GM20431 (cell line): ENCODE measurements at regions not wholly inside any gene's neighbourhood (a gene's known extent, or its start where the extent isn't known, plus 50 kb on each side); places are given as distances from the start of the nearest gene placed in this dataset.

Experiments used
- in situ Hi-C: fragments of 300-500 bp; cut with MseI, MboI; formaldehyde crosslinking; loops from one replicate; pipeline ENCODE4 v1.15.0; 2020; ENCODE audit warnings: low sequenced_read_pairs; ENCODE audit not compliant: unreplicated experiment

DNA sequence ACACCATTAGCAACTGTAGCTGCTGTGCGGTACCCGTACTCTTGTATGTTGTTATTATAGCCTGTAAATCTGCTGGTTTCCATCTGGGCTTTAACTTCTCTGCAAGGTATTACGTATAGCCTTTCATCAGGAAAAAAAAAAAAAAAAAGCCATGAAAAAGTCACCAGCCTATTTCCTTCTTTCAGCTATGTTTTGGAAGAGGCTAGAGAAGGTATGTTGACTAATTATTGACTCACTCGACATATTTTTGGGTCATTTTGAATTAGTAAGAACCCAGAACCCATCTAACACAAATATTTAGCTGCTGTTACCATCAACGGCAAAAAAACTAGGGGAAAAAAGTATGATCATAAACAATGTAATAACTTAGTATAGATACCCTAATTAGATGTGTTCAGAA is 1395.6 kb downstream of the SUCLG1 start:
- in situ Hi-C loops = no loop called here

DNA sequence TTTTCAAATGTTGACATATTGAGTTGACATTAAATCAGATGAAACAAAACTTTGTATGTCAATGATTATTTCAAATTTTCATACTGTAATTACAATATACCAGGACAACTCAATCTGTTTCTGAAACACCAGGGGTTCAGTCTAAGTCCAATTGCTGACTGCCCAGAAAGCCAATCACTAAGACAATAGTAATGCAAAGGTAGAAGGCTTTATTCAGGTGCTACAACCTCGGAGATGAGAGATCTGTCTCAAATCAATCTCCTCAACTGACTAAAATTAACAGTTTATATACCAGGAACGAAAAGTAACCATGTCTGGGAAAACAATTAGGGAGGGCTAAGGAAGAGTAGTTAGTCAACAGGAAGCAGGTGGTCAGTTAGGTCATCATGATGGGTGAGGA is 1400.4 kb downstream of the SUCLG1 start:
- in situ Hi-C loops = no loop called here

DNA sequence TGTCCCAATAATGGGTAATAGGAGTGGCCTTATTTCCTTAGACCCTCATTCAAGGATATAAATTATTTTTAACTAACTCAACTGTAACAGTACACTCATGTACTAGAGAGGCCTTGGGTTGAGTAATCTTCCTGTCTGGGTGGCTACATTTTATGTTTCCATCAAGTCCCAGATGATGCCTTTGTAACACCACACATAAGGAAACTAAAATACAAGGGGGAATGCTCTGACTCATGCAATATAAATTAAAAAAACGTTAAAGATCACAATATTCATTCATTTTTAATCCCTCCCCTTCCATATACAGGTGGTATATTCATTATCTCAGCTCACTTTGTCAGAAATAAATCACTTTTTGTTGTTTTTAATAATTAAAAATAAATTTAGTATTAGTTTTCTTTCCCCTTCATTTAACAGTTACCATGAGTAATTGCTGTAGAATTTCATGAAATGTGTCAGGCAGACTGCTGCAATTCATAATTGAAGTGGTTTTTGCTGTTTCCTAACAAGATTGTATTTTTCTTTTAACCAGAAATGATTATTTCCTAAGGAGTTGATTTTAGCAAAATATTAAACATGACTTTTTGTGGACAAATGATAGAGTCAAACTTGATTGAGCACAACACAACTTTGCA is 1403.6 kb downstream of the SUCLG1 start:
- in situ Hi-C loops = no loop called here

DNA sequence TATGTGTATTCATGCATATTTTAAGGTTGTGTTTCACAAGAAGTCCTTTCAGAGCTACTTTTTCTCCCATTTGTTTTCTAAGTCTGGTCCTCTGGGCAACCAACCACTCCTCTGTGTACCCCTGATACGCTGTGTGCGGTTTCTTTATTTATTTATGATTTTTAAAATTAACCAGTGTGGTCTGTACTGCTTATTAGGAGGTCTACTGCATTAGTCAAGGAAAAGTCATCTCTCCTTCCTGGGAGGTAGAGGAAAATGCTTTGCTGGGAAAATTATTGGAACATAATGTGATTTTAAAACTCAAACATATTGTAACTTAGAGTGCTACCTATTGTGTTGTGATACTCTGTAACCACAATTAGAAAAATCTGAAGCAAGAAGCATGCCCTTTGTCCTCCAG is 1404.3 kb downstream of the SUCLG1 start:
- in situ Hi-C loops = no loop called here

DNA sequence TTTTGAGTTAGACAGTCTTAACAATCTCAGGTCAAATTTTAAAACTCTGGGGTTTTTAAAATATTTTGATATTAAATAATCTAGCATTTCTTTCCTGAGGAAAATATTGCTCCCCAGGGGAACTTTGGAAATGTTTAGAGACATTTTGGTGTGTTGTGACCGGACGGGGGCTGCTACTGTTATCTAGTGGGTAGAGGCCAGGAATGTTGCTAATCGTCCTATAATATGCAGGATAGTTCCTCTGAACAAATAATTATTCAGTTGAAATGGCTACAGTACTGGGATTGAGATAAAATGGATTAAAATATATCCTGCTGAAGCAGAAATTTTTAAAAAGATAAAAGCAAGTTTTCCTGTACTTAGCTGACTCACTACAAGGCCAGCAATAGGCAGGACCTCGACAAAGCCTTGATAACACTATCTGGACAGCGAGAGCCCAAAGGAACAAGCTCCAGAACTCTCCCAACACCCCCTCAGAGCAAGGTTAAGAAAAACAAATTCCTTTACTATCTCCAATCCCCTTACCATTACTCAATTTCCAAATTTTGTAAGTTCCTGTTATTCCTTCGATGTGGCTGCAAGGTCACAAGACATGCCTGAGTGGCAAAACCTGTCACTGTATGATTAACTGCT is 1407.4 kb downstream of the SUCLG1 start:
- in situ Hi-C loops = no loop called here

DNA sequence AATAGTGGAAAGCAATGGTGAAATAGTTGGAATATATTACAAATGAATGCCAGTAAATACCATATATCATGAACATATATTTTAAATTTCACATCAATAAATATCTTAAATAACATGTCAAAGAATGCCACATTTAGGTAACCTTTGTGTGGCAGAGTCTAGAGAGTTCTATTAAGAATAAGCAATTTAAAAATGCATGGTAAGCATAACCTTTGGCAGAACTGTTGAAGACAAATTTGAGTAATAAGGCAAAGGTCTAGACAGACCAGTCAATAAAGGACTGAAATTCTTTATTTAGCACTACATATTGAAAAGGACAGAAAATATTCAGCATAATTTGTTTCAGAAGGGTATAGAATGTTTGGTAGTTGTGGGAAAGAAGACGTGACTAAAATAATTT is 1417.0 kb downstream of the SUCLG1 start:
- in situ Hi-C loops = no loop called here

DNA sequence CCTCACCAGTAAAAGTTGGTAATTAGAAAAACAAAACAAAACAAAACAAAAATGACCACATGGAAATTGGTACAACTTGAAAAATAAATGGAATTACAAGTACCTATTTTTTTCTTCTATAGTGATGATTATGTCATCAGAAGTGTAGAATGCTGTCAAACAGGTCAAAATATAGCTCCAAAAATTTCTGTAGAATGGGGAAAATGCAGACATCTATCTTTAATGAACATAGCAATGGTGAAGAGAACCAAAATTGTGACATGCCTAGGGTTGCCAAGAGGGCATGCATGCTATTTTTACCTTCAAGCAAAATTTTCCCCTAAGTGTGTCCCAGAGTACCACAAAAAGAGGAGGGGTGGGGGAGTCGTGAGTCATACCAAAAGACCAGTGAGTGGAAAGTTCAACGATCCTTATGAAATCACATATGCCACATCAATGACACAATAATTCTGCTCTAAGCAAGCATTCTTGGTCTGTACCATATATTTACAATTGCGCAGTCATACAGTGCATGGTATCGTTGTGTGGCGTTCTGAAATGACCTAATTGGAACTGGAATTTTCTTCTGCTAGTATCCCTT is 1436.4 kb downstream of the SUCLG1 start:
- in situ Hi-C loops = no loop called here

DNA sequence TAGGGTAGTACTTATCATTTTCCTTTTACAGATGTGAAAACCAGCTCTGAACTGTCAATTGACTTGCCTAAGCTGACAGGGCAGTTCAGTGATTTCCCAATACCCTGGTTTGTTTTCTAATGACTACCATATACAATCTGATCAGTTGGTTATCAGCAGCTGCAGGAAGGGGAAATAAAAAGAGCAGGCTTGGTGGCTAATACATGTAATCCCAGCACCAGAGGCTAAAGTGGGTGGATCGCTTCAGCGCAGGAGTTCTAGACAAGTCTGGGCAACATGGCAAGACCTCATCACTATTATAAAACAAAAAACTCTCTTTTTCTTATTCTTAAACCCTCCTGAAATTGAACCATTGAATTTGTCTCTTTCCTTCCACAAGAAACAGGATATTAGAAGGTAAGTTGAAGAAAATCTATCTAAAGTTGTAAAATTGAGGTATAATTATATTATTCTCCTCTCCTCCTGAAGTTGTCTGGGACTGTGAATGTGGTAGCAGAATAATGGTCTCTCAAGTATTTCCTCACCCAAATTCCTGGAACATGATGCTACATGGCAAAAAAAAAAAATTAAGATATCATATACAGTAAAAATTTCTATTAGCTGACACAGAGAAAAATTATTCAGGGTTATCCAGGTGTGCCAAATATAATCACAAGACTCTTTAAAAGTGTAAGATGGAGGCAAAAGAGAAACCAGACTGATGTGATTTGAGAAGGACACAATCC is 1441.6 kb downstream of the SUCLG1 start:
- in situ Hi-C loops = no loop called here

DNA sequence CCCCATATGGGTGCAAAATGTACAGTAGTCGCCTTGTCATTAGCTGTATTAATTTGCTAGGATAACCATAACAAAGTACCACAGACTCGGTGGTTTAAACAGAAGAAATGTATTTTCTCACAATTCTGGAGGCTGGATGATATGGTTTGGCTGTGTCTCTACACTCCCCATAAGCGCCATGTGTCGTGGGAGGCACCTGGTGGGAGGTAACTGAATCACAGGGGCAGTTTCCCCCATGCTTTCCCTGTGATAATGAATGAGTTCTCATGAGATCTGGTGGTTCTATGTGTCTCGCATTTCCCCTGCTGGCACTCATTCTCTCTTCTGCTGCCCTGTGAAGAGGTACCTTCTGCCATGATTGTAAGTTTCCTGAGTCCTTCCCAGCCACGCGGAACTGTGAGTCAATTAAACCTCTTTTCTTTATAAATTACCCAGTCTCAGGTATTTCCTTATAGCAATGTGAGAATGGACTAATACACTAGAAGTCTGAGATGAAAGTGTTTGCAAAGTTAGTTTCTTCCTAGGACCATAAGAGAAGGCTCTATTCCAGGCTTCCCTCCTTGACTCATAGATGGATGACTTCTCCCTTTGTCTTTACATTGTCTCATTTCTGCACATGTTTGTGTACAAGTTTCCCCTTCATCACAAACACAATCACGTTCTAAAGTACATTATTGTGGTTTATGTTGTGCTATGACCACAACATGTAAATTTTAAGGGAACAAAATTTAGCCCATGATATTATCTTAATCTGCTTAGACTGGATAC is 1442.6 kb downstream of the SUCLG1 start:
- in situ Hi-C loops = no loop called here

DNA sequence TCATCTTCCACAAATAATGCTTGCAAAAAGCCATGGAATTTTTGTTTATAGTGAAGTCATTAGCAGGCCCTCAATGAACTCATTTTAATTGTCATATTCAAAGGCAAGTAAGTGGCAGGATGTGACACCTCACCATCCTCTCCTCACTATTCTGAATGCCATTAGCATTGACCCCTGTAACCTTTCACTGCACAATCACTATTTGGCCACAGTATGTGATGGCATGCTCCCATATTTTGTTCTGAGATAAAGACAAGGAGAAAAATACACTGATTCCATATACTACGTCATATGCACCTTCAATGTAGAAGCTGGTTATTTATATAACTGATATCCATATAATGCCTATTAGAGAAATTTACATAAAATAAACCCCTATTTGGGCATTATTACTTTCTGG is 1443.2 kb downstream of the SUCLG1 start:
- in situ Hi-C loops = no loop called here

DNA sequence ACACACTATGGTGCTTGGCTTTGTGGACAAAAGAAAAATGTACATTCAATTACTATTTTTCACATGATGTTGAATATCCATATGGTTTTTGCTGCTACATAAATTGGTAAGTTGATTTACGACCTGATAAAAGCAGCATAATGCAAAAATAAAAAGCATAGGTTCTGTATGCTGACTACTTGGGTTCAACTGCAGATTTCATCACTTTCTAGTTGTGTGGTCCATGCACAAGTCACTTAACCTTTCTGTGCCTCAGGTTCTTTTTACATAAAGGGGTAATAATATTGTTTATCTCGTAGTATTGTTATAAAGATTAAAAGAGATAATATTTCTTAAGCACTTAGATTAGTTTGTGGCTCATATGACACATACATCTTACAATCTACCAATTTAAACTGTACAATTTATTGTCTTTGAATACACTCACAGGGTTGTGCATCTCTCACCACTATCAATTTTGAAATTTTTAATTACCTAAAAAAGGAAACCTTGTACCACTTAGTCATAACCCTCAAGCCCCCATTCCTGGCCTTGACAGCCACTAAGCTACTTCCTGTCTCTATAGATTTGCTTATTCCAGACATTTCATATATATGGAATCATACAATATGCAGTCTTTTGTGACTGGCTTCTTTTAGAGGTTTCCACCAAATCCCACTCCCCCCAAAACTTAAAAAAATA is 1443.9 kb downstream of the SUCLG1 start:
- in situ Hi-C loops = no loop called here

DNA sequence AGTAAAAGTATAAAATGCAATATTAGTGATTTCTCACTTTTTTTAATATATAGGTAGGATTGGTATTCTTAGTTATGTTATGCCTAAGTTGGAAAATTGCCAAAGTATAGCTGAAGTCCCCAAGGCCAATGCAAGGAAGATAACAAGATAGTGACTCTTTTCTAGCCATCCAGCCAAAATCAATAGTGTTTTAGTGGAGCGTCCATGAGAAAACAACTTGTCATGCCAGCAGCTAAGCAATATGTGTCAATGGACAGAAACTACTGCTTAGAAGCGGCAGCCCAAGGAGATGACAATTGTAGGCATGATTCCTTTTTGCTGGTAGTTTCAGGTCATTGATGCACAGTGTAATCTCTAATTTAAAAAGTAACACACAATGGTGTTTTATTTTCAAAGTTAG is 1444.6 kb downstream of the SUCLG1 start:
- in situ Hi-C loops = no loop called here

DNA sequence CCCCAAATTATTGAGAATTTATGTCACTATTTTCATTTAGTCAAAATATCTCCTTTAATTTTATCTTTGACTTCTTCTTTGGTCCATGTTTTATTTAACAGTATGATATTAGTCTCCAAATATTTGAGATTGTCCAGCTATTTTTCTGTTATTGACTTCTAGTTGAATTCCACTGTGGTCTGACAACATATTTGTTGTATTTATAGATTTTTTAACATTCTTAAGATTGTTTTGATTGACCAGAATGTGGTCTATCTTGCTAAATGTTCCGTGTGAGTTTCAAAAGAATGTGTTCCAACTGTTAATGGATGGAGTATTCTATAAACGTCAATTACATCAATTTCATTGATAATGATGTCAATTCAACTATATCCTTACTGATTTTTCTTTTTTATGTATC is 1452.1 kb downstream of the SUCLG1 start:
- in situ Hi-C loops = no loop called here

DNA sequence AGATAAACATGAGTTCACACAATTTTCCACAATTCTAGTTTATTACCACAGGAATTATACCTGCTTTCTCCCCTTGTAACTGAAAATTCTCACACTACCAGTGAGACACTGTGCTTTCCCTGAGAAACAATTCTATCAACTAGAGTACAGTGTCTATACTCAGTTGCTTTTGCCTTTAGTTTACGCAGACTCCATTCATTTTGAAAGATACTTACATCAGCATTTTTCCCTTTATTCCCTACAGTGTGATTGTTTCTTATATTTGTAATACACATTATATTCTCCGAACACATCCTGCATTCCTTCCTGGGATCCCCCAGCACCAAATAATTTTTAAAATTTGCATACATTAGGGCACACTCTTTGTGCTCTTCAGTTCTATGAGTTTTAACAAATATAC is 1455.5 kb downstream of the SUCLG1 start:
- in situ Hi-C loops = no loop called here

DNA sequence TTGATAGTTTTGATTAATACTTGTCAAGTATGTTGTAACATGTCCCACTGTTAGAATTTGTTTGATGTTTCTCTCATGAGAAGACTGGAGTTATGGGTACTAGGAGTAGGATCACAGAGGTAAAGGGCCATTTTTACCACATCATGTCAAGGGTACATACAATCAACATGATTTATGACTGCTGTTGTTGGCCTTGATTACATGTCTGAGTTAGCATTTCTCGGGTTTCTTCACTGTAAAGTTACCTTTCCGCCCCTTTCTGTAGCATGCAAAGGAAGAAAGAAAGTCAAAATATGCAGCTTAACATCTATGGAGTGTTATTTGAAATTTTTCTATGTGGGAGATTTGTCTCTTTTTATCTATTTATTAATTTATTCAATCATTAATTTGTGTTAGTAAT is 1456.4 kb downstream of the SUCLG1 start:
- in situ Hi-C loops = no loop called here

DNA sequence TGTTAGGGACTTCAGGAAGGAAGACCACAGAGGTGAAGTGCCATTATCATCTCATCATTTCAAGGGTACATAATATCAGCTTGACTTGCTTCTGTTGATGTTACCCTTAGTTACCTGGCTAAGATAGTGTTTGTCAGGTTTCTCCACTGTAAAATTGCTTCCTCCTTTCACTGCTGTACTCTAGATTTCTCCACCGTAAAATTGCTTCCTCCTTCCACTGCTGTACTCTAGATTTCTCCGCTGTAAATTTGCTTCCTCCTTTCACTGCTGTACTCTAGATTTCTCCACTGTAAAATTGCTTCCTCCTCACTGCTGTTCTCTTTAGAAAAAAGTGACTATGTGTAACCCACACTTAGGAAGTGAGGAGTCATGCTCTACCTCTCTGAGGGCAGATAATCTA is 1460.3 kb downstream of the SUCLG1 start:
- in situ Hi-C loops = no loop called here

DNA sequence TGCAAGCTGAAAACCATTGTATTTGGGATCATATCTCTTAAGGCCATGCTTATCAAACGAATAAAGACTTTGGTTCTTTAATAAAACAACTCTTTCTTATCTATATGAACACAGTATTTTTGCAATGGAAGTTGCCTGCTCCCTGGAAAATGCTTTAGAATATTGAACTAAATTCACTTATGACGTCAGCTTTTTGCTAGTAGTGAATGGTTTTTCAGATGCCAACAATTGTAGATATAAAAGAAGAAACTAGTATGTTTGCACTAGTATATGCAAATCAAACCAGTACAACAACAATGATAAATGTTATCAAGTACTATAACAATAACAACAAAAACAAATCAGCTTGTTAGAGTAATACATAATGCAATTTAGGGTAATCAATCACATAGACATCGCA is 1462.9 kb downstream of the SUCLG1 start:
- in situ Hi-C loops = no loop called here

DNA sequence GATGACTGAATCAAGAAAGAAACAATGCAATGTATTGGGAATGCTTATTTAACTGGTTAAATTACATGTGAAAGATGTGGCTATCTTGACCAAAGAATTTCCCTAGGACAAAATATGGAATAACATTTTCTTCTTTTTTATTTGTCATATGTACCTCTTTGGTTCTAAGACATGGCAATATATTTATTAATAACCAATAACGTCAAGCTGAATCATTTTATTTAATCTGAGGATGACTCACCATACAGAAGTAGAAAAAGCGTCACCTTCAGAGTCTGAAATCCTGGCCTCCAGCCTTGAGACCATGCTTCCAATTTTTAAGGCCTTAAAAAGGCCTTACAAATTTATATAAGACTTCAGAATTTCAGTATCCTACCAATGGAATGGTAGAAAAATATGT is 1464.9 kb downstream of the SUCLG1 start:
- in situ Hi-C loops = no loop called here

DNA sequence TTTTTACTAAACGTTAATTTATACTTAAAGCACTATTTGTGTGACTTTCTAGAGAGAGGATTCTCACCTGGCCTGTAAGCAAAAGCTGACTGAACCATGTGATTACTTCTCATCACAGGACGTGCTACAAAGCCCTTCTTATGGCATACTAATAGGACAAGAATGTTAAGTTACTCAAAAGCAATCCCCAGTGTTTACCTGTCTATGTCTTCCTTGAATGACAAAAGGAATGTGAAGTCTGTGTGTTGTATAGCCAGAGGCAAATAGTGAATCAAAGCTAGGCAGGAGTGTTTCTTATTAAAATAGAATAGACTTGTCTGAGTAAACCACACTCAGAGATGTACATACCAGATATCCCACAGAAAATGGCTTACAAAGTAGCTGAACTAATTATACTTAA is 1465.5 kb downstream of the SUCLG1 start:
- in situ Hi-C loops = no loop called here

DNA sequence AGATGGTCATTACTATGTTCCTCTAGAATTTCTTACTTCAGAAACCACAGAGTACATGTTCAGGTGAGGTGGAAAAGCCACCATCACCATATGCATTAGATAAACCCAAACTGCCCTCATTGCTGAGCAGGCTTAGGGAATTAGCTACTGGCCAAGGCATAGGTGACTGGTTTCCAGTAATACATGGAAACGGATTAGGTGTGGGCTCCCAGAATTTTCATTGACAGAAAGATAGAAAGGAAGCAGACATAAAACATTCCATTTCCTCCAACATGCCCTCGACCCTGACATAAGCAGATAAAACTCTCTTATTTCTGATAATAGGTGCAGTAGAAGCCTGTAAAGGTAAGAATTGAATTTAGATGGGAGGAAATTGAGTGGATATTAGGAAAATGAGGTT is 1466.1 kb downstream of the SUCLG1 start:
- in situ Hi-C loops = no loop called here
